ENCODE measurements at regions not wholly inside any gene's neighbourhood (a gene's known extent, or its start where the extent isn't known, plus 50 kb on each side); places are given as distances from the start of the nearest gene placed in this dataset.
A peak's percentile ranks its signal among the peaks of the same experiment; 100 is the strongest.

DNA sequence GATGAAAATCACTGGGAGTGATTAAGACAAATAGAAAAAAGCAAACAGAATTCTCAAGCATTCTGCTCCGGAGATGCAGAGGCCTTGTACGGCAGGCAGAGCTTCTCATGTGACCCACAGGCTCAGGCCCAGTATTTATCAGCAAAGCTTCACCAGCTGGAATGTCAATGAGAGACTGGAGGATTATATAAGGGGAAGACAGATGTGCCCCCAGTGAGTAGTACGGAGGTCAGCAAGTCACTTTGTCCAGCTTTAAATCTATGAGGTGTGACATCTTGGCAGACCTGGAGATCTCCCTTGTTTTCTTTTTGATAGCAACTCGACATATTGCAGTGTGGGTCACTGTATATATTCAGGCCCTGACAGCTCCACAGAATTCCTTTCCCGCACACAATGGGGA, 106.8 kb downstream of the HHIPL2 start:
- no peak overlapping the region for H3K27ac Mint-ChIP-seq
- H3K9me3 Mint-ChIP-seq, result peaks cover 0 to 6% of the 10 kb centered on the region in 2 donors
- ATAC-seq (no peak), DNase-seq (no peak)
- H3K4me1 Mint-ChIP-seq, result peaks cover 10% of the 10 kb centered on the region
- no peaks in the 10 kb centered on the region for H3K27me3 Mint-ChIP-seq
- H3K4me3 Mint-ChIP-seq, result no peak overlapping the region

DNA sequence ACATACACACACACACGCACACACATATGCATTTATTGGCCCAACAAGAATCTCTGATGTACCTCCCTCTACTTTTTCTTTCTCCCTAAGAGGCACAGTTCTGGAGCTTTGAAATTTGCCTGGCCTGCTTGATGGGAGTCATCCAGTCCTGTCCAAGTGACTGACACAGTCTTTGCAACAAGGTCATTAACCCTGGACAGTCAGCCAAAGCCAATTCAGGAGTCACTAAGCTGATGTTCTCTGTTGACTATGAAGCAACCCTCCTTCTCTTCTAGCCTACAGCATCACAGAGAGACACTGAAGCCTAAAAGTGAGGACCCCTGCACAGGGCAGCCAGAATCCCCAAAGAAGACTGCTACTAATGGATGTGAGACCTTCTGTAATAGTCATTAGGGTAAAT, 123.1 kb downstream of the HHIPL2 start:
- DNase-seq (no peak), ATAC-seq (no peak)
- no peaks in the 10 kb centered on the region for H3K27me3 Mint-ChIP-seq
- peaks cover 19 to 38% of the 10 kb centered on the region in 2 donors for H3K9me3 Mint-ChIP-seq
- H3K4me3 Mint-ChIP-seq, result no peak overlapping the region
- H3K27ac Mint-ChIP-seq, result no peak overlapping the region
- peaks cover 29% of the 10 kb centered on the region for H3K4me1 Mint-ChIP-seq

DNA sequence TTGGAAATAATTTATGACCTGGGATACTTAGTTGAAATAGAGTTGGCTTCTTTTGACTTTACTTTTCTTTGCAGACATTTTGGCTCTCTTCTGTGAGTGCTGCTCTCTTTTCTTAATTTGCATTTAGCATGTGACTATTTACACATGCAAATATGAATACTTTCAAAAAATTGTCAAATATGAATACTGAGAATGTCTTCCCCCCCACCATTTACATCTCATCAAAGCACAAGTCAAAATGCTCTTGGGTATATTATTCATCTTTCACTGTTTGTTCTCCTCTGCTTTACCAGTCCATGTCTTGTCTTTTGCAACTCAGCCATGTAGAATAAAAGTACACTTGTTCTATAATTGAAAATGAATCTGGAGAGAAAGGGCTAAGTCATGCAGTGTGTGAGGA, 126.5 kb downstream of the HHIPL2 start:
- H3K27me3 Mint-ChIP-seq, result no peaks in the 10 kb centered on the region
- no peak overlapping the region for H3K4me3 Mint-ChIP-seq
- H3K4me1 Mint-ChIP-seq, result peaks cover 54% of the 10 kb centered on the region
- no peak for DNase-seq
- H3K27ac Mint-ChIP-seq, result no peak overlapping the region
- no peak for ATAC-seq
- peaks cover 14 to 23% of the 10 kb centered on the region in 2 donors for H3K9me3 Mint-ChIP-seq

DNA sequence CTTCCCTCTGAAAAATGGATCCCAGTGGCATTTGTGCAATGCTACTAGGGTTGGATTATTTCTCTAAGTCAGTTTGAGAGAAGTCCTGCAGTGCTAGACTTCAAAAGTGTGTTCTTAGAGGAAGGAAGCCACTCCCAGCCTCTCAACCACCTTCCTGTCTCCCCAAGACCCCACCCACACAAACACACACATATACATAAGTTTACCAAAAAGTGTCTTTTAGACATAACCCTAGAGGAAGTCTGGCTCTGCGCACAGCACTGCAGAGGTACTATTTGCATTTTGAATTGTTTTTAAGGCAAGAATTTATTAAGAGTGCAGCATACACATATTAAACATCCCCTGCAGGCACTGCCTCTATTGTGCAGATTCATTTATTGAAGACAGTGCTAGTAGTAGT, 127.3 kb downstream of the HHIPL2 start:
- Mint-ChIP-seq H3K27me3 (no peaks in the 10 kb centered on the region), H3K4me1 (peaks cover 61% of the 10 kb centered on the region), H3K9me3 (peaks cover 14 to 23% of the 10 kb centered on the region in 2 donors), H3K27ac (no peak overlapping the region), H3K4me3 (peak overlapping the region in 1 of 2 donors; percentile 12)
- no peak for DNase-seq
- ATAC-seq, result peak; percentile 42

DNA sequence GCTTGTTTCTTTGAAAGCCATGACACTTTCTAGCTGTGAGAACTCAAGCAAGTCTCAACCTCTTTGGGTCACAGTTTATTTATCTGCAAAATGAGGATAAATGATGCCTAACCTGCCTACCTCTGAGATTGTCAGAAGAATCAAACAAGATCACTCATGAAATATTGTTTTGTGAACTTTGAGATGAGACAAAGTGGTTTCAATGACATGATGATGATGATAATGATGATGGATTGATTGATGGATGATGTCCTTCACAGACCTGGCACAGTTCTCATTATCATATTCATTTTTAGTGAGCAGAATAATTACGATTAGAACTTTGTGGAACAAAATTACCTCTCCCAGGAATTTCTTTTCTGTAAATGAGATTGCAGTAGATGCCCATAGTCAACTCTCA, 129.2 kb downstream of the HHIPL2 start:
- Mint-ChIP-seq H3K4me3 (no peak overlapping the region), H3K4me1 (peaks cover 70% of the 10 kb centered on the region), H3K9me3 (peaks cover 20% of the 10 kb centered on the region in 2 donors), H3K27me3 (no peaks in the 10 kb centered on the region), H3K27ac (no peak overlapping the region)
- DNase-seq (no peak), ATAC-seq (no peak)

DNA sequence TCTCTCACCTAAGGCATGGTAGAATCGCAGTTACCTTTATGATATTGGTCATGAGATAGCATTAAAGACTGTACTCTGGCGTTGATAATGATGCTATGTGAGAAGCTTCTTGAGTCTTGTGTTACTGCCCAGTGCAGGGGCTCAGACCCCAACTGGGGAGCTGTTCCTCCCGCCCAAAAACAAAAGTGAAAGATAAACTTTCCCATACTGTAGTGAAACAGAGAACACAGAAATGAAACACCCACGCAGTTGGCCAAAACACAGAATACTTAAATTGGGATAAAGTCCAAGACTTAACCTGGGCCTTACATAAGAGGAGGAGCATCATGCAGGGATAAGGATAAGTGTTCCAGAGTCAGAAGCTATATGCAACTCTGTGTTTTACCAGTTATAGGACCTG, 130.6 kb downstream of the HHIPL2 start:
- peaks cover 68% of the 10 kb centered on the region for H3K4me1 Mint-ChIP-seq
- DNase-seq, result no peak
- no peak for ATAC-seq
- peak overlapping the region in 1 of 2 donors; percentile 64 for H3K27ac Mint-ChIP-seq
- H3K9me3 Mint-ChIP-seq, result peaks cover 11 to 19% of the 10 kb centered on the region in 2 donors
- no peaks in the 10 kb centered on the region for H3K27me3 Mint-ChIP-seq
- H3K4me3 Mint-ChIP-seq, result peak overlapping the region in 1 of 2 donors; percentile 34

DNA sequence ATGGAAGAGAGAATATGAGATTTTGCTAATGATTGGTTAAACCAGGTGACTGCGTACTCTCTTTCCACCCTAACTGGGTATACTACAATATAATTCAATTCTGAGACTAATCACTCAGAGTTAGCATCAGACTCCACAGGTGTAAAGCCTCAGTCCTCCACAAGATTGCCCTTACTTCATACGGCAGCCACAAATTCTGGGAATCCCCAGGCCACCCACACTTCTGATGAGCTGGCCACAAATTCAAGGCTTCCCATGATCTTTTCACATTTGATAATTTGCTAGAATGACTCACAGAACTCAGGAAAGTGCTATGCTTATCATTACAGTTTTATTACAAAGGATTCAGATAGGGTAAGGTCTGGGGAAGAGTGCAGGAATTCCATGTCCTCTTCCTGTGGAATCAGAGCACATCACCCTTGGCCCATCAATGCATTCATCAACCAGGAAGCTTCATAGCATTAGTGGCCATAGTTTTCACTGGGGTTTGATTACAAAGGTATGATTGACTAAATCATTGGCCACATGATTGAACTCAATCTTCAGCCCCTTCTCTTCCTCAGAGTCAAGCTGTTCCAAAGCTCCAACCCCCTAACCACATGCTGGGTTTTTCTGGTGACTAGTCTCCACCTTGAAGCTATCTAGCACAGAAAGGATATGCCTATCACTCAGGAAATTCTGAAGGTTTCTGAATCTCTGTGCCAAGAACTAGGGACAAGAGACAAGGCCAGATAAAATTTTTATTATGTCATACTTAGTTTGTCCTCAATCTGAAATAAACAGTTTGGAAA, 131.7 kb downstream of the HHIPL2 start:
- ATAC-seq (peak; percentile 86), DNase-seq (peak; percentile 39 to 49)
- no peak overlapping the region for H3K27ac Mint-ChIP-seq
- peak overlapping the region in 1 of 2 donors; percentile 31 for H3K4me3 Mint-ChIP-seq
- H3K27me3 Mint-ChIP-seq, result no peaks in the 10 kb centered on the region
- peaks cover 6 to 16% of the 10 kb centered on the region in 2 donors for H3K9me3 Mint-ChIP-seq
- H3K4me1 Mint-ChIP-seq, result peaks cover 58% of the 10 kb centered on the region

DNA sequence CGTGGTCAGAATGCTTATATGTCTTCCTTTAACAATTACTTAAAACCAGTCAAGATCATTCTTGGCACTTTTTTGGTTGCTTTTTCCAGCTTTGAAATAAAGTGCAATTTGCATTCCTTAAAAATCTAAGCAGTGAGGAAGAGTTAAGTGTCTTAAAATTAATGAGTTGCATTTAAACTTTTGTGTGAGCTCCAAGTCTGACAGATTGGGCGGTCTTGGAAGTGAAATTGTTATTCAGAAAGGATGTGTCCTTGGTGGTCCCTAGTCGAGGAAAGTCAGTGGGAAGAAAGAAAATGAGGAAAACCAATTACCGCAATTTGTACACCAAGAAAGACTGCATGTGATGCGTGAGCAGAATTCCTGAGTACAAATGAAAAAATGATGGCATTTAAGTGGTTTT, 132.5 kb downstream of the HHIPL2 start:
- no peak for ATAC-seq
- Mint-ChIP-seq H3K4me1 (peaks cover 50% of the 10 kb centered on the region), H3K4me3 (no peak overlapping the region), H3K27ac (no peak overlapping the region), H3K9me3 (peaks cover 6 to 16% of the 10 kb centered on the region in 2 donors), H3K27me3 (no peaks in the 10 kb centered on the region)
- no peak for DNase-seq

DNA sequence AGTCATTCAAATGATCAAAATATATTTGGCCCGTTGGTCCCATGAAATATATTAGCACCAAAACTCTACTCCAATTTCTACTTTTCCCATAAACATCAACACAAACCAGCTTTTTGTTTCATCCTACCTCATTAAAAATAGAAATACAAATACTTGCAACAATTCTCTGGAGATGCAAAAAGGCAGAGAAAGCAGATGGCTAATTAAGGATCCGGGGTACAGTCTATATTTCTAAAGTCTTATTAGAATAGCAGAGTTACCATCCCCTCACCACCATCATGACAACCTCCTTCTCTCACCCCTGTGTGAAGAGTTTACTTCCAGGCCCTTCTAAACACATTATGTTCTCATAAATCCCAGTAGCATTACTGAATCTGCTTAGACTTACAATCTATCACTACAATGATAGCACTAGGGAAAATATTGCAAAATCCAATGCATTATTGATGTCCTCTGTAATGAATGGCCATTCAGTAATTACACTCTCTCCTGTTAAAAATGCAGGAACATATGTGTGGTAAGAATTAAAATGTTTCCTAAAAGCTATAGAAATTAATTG, 133.8 kb downstream of the HHIPL2 start:
- ATAC-seq, result no peak
- peaks cover 37% of the 10 kb centered on the region for H3K4me1 Mint-ChIP-seq

DNA sequence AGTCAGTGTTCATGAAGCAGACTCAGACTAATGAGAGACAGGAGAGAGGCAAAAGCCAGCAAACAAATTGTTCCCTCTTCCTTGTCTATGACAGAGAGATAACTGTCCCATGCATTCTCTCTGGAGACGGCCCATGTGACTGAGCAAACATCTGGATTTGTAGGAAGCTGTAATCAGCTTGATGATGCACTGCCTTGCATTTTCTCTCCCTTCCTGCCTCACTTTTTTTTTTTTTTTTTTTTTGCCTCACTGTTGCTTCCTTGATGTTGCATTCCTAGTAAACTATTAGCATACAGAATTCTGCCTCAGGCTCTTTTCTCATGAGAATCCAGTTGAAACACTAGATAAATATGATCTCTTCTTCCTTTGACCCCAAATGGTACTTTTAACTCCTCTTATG, 134.5 kb downstream of the HHIPL2 start:
- no peaks in the 10 kb centered on the region for H3K27me3 Mint-ChIP-seq
- H3K4me3 Mint-ChIP-seq, result no peak overlapping the region
- H3K9me3 Mint-ChIP-seq, result peaks cover 12 to 15% of the 10 kb centered on the region in 2 donors
- H3K27ac Mint-ChIP-seq, result no peak overlapping the region
- H3K4me1 Mint-ChIP-seq, result peaks cover 36% of the 10 kb centered on the region
- no peak for ATAC-seq
- no peak for DNase-seq

More for the DNA sequence above, 133.8 kb downstream of the HHIPL2 start:
- Mint-ChIP-seq H3K4me3 (no peak overlapping the region), H3K27me3 (no peaks in the 10 kb centered on the region), H3K27ac (no peak overlapping the region), H3K9me3 (peaks cover 9 to 12% of the 10 kb centered on the region in 2 donors)
- no peak for DNase-seq

DNA sequence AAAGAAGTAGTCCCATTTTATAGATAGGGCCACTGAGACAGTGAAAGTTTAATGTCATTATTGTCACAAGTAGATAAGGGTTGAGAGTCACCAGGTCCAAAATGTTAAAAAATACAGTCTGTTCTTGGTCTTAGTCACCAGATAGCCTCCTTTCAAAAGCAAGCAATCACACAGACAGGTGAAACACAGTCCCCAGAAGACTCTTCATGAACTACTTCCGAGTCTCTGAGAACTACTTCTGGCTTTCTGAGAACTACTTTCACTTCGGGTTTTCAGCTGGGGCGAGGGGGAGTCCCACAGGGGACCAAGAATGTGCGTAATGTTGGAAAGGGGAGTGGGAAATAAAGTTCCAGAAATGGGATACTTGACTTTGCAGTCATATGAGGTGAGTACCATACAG, 143.2 kb downstream of the HHIPL2 start:
- Mint-ChIP-seq H3K9me3 (peaks cover 11 to 13% of the 10 kb centered on the region in 2 donors), H3K27me3 (no peaks in the 10 kb centered on the region), H3K27ac (no peak overlapping the region), H3K4me1 (peaks cover 7% of the 10 kb centered on the region), H3K4me3 (no peak overlapping the region)
- DNase-seq (no peak), ATAC-seq (peak; percentile 55)

DNA sequence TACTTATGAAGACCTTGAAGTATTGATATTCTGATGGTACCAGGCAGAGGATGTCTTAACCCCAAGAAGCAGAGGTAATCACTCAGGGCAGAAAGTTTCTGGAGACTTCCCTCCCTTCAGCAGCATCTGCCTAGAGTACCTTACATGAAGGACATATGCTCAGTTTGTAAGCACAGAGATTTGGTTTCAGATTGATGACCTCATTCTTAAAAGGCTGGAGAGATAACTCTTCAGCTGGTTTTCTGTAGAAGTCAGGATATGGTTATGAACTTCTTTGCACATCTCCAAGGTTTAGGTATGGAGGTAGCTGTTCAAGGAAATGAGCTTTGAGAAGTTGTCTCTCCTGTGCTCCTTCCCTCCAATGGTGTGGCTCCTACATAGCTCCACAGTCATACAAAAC, 148.7 kb downstream of the HHIPL2 start:
- no peak for DNase-seq
- H3K9me3 Mint-ChIP-seq, result peaks cover 0 to 7% of the 10 kb centered on the region in 2 donors
- no peaks in the 10 kb centered on the region for H3K27me3 Mint-ChIP-seq
- H3K4me3 Mint-ChIP-seq, result no peak overlapping the region
- peaks cover 4% of the 10 kb centered on the region for H3K4me1 Mint-ChIP-seq
- ATAC-seq, result no peak
- no peak overlapping the region for H3K27ac Mint-ChIP-seq

DNA sequence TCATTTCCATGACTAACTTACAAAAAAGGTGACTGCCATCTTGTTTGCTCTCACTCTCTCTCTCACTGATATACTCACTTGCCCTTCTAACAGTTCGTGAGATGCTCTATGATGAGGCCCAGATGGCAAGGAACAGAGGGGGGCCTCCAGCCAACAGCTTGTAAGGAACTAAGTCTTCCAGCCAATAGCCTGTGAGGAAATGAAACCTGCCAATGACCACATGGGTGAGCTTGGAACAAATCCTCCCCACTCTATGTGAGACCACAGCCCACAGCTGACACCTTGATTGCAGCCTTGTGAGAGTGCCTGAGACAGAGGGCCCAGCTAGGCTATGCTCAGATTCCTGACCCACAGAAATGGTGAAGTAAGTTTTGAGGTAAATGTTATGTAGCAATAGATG, 153.7 kb downstream of the HHIPL2 start:
- H3K4me3 Mint-ChIP-seq, result no peak overlapping the region
- peaks cover 0 to 13% of the 10 kb centered on the region in 2 donors for H3K9me3 Mint-ChIP-seq
- no peak for DNase-seq
- no peaks in the 10 kb centered on the region for H3K27me3 Mint-ChIP-seq
- H3K4me1 Mint-ChIP-seq, result peaks cover 13% of the 10 kb centered on the region
- no peak for ATAC-seq
- no peak overlapping the region for H3K27ac Mint-ChIP-seq

DNA sequence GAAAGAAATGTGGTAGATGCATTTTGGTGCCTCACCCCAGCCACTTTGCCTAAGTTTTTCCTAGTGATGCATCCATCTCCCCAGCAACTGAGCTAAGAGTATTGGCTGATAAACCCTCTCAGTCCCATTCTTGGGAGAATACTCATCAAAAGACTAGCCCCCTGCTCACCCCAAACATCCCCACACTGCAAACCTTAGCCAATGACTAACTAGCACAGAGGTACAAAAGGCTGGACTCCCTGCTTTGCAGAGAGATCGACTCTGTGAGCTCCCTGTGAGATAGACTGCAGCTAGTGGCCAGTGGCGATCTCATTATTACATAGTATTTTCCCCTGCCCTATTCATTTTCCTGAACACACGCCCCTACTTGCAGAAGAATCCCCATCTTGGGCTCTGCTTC, 155.3 kb downstream of the HHIPL2 start:
- DNase-seq, result no peak
- Mint-ChIP-seq H3K4me1 (peaks cover 11% of the 10 kb centered on the region), H3K9me3 (peaks cover 0 to 22% of the 10 kb centered on the region in 2 donors), H3K27ac (no peak overlapping the region), H3K27me3 (no peaks in the 10 kb centered on the region), H3K4me3 (no peak overlapping the region)
- no peak for ATAC-seq

DNA sequence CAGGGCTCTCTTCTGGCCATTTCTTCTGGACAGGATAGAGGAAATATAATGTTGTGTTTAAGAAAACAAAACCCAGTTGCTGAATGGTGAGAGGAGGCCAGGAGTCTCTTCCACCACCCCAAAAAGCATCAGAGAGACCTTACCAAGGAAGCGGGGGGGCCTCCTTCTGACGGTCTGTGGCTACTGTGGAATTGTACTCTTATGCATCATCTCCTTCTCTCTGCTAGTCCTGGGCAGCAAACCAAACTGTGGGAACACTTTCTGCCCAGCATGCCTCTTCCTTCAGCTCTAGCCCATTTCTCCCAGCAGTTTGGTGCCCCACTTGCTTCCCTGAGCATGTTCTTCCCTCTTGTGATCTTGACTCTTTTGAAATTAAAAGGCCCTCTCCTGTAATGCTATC, 157.7 kb downstream of the HHIPL2 start:
- peaks cover 11% of the 10 kb centered on the region for H3K4me1 Mint-ChIP-seq
- H3K4me3 Mint-ChIP-seq, result no peak overlapping the region
- ATAC-seq (no peak), DNase-seq (no peak)
- no peaks in the 10 kb centered on the region for H3K27me3 Mint-ChIP-seq
- peaks cover 0 to 21% of the 10 kb centered on the region in 2 donors for H3K9me3 Mint-ChIP-seq
- H3K27ac Mint-ChIP-seq, result no peak overlapping the region

DNA sequence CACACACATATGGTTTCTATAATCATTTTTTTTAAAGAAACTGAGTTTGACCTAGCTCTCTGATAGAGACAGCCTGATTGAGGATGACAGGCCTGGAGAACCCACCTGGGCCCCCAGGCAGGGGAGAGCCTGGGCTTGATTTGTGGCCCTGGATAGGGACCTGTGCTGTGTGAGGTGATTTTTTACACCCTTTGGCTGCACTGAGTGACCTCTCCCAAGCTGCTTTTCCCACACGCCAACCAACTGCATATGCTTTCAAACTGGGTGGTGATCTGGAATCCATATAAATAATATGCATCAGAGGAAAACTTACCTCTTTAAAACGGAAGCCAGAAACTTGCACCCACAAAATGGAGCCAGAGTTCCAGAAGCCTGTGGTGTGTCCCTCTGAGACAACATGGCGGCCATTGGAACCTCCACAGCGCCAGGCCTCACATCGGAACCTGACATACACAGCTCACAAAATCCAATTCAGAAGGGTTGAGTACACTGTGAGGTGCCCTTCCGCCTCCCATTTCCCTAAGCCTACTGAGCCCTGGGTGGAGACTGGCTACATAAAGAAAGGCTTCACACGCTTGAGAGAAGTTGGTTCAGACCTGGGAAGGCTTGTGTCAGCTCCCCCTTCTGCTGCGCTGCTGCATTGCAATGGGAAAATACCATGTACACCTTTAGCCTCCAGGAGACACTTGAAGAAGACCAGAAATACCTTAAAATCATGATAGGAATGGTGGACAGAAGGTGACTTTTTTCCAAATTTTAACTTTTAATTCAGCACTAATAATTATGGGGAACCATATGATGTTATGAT, 160.7 kb downstream of the HHIPL2 start:
- no peak for ATAC-seq
- H3K27me3 Mint-ChIP-seq, result no peaks in the 10 kb centered on the region
- H3K27ac Mint-ChIP-seq, result no peak overlapping the region
- H3K9me3 Mint-ChIP-seq, result peaks cover 0 to 12% of the 10 kb centered on the region in 2 donors
- DNase-seq, result no peak
- no peak overlapping the region for H3K4me3 Mint-ChIP-seq
- H3K4me1 Mint-ChIP-seq, result peaks cover 5% of the 10 kb centered on the region
